ENCODE measurements at regions not wholly inside any gene's neighbourhood (a gene's known extent, or its start where the extent isn't known, plus 50 kb on each side); places are given as distances from the start of the nearest gene placed in this dataset.

DNA sequence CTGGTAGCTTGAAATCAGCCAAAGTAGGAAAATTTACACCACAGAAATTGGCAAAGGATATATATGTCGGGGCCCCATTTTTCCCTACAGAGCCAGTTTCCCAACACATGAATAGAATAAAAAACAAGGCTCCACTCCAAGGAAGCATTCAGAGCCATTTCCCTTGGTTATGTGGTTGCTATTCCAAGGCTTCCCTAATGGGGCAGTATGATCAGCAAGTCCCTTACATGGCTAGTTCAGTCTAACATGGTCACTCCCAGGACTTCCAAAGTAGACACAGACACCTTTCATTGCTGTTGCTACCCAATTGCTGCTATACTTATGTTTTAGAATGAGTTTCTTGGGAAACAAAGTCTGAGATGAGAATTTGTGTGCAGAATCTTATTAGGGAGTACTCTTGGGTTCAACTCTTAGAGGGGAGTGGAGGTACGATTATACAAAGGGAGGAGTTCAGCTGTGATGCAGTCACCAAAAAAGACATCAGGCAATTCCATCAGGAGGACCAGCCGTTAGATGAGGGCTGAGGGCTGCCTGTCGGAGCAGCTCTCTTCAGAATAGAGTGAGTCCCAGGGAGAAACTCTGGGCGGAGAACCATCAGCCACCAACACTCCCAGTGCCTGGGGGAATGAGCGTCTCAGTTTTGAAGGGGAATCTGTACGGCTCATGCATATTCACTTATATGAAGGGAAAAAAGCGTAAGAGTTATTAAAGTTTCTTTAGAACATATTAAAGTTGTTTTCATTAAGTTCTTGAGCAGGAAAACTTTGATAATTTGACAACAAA lies 92.9 kb downstream of the C21orf91 start (continued):
- TF ChIP-seq, protein P1, sequence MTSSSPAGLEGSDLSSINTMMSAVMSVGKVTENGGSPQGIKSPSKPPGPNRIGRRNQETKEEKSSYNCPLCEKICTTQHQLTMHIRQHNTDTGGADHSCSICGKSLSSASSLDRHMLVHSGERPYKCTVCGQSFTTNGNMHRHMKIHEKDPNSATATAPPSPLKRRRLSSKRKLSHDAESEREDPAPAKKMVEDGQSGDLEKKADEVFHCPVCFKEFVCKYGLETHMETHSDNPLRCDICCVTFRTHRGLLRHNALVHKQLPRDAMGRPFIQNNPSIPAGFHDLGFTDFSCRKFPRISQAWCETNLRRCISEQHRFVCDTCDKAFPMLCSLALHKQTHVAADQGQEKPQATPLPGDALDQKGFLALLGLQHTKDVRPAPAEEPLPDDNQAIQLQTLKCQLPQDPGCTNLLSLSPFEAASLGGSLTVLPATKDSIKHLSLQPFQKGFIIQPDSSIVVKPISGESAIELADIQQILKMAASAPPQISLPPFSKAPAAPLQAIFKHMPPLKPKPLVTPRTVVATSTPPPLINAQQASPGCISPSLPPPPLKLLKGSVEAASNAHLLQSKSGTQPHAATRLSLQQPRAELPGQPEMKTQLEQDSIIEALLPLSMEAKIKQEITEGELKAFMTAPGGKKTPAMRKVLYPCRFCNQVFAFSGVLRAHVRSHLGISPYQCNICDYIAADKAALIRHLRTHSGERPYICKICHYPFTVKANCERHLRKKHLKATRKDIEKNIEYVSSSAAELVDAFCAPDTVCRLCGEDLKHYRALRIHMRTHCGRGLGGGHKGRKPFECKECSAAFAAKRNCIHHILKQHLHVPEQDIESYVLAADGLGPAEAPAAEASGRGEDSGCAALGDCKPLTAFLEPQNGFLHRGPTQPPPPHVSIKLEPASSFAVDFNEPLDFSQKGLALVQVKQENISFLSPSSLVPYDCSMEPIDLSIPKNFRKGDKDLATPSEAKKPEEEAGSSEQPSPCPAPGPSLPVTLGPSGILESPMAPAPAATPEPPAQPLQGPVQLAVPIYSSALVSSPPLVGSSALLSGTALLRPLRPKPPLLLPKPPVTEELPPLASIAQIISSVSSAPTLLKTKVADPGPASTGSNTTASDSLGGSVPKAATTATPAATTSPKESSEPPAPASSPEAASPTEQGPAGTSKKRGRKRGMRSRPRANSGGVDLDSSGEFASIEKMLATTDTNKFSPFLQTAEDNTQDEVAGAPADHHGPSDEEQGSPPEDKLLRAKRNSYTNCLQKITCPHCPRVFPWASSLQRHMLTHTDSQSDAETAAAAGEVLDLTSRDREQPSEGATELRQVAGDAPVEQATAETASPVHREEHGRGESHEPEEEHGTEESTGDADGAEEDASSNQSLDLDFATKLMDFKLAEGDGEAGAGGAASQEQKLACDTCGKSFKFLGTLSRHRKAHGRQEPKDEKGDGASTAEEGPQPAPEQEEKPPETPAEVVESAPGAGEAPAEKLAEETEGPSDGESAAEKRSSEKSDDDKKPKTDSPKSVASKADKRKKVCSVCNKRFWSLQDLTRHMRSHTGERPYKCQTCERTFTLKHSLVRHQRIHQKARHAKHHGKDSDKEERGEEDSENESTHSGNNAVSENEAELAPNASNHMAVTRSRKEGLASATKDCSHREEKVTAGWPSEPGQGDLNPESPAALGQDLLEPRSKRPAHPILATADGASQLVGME (CRISPR knock-in tag; IDR thresholded peaks at IDR 0.05), result no peak
- TF ChIP-seq KAT7 (CRISPR knock-in tag; IDR thresholded peaks at IDR 0.05; ENCODE audit: borderline replicate concordance) (no peak), ZNF644 (tag; IDR thresholded peaks at IDR 0.05; ENCODE audit: low read depth) (no peak), ZNF589 (CRISPR knock-in tag; IDR thresholded peaks at IDR 0.05; ENCODE audit: low read depth) (no peak), TEAD1 (CRISPR knock-in tag; IDR thresholded peaks at IDR 0.05) (no peak)
